Upper lobe of left lung (tissue), 6 donors: ENCODE measurements at regions not wholly inside any gene's neighbourhood (a gene's known extent, or its start where the extent isn't known, plus 50 kb on each side); places are given as distances from the start of the nearest gene placed in this dataset.

ENCODE experiments used
- ATAC-seq, 2 donors: fragments of 200-7000 bp; cut with Tn5 transposase; one replicate each; pipeline ENCODE4 v1.9.1; 2022; ENCODE audit warnings: mild to moderate bottlenecking in 2 of 2, moderate library complexity in 2 of 2; ENCODE audit not compliant: low FRiP score in 2 of 2
- DNase-seq, 2 donors: peaks; one replicate each; pipeline ENCODE4 v3.0.0-alpha.2; 2019 to 2020
- H3K27ac ChIP-seq, 4 donors: fragments of 200-600 bp; sonication (generic); one replicate each; pipeline ENCODE4 v1.5.1; 2016 to 2019
- H3K27me3 ChIP-seq, 4 donors: fragments of 200-600 bp; sonication (generic); one replicate each; pipeline ENCODE4 v1.5.1; 2017 to 2019
- H3K36me3 ChIP-seq, 4 donors: fragments of 200-600 bp; sonication (generic); one replicate each; pipeline ENCODE4 v1.5.1; 2016 to 2019
- H3K4me1 ChIP-seq, 4 donors: fragments of 200-600 bp; sonication (generic); one replicate each; pipeline ENCODE4 v1.5.1; 2018 to 2019
- H3K4me3 ChIP-seq, 4 donors: fragments of 200-600 bp; sonication (generic); one replicate each; pipeline ENCODE4 v1.5.1; 2017 to 2019; ENCODE audit warnings: mild to moderate bottlenecking in 2 of 4, moderate library complexity in 1 of 4
- H3K9me3 ChIP-seq, 4 donors: fragments of 200-600 bp; sonication (generic); one replicate each; pipeline ENCODE4 v1.5.1; 2018 to 2019
- EP300 ChIP-seq, 4 donors: sonication (generic); formaldehyde crosslinking; IDR thresholded peaks; one replicate each; pipeline ENCODE4 v1.5.1; 2017; ENCODE audit warnings: antibody characterized with exemption in 4 of 4, control low read depth in 2 of 4
- POLR2A ChIP-seq, 4 donors: fragments of 450-650 bp; IDR thresholded peaks; one replicate each; pipeline ENCODE4 v1.5.1; 2016 to 2017; ENCODE audit warnings: antibody characterized with exemption in 4 of 4, mild to moderate bottlenecking in 2 of 4
- POLR2AphosphoS5 ChIP-seq, 2 donors: sonication (generic); formaldehyde crosslinking; IDR thresholded peaks; one replicate each; pipeline ENCODE4 v1.5.1; 2017; ENCODE audit warnings: antibody characterized with exemption in 2 of 2
- WGBS, 2 donors: methylation state at CpG; one replicate each; pipeline ENCODE4 v1.1.5; 2017 to 2018; 5-methylcytosine and 5-hydroxymethylcytosine counted together
- TF ChIP-seq, protein P1 (sequence below), 6 experiments: fragments of 450-650 bp in 4 of 6; fragments of 200-600 bp in 2 of 6; sonication (generic) in 2 of 6; IDR thresholded peaks; one replicate each; pipeline ENCODE4 v1.5.1; 2016 to 2019; ENCODE audit warnings: antibody characterized with exemption in 6 of 6
- donor health status: DM: no; HTN: no; CAD: no; lungs with moderate emphysema.
- donor health status: DM: no; HTN: yes; CAD: no; lungs with severe emphysema.

DNA sequence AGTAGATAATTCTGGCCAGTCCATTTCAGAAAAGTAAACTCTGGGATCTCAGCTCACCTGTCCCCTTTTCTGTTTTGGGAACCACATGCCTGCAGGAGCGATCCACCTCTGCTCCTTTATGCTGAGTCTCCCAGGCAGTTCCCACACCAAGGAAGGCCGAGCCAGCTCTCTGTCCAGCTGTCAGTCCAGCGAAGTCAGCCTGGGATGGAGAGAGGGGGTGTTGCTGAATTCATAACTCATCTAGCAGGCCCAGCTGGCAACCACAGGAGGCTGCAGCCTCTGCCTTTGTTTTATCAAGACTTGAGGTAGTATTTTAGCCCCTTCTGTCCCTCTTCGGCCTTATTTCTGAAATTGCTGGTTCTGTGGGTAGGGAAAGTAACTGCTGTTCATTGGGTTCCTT, 209.9 kb downstream of the ARL4C start:
- 85 to 89% methylated on average over 4 of the region's 4 CpGs for WGBS, 2 donors
- Histone ChIP-seq H3K4me3 (no peak overlapping the region), H3K27ac (no peak overlapping the region), H3K9me3 (no peaks in the 10 kb centered on the region), H3K36me3 (no peaks in the 10 kb centered on the region), H3K4me1 (peaks cover 7 to 16% (median 15%) of the 10 kb centered on the region in 4 donors), H3K27me3 (no peaks in the 10 kb centered on the region)
- TF ChIP-seq POLR2A (IDR thresholded peaks at IDR 0.05) = no peak
- TF ChIP-seq EP300 (IDR thresholded peaks at IDR 0.05) = no peak
- no peak for TF ChIP-seq POLR2AphosphoS5 (IDR thresholded peaks at IDR 0.05)
- TF ChIP-seq, protein P1, sequence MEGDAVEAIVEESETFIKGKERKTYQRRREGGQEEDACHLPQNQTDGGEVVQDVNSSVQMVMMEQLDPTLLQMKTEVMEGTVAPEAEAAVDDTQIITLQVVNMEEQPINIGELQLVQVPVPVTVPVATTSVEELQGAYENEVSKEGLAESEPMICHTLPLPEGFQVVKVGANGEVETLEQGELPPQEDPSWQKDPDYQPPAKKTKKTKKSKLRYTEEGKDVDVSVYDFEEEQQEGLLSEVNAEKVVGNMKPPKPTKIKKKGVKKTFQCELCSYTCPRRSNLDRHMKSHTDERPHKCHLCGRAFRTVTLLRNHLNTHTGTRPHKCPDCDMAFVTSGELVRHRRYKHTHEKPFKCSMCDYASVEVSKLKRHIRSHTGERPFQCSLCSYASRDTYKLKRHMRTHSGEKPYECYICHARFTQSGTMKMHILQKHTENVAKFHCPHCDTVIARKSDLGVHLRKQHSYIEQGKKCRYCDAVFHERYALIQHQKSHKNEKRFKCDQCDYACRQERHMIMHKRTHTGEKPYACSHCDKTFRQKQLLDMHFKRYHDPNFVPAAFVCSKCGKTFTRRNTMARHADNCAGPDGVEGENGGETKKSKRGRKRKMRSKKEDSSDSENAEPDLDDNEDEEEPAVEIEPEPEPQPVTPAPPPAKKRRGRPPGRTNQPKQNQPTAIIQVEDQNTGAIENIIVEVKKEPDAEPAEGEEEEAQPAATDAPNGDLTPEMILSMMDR (IDR thresholded peaks at IDR 0.05) = no peak
- ATAC-seq = no peak
- no peak for DNase-seq

DNA sequence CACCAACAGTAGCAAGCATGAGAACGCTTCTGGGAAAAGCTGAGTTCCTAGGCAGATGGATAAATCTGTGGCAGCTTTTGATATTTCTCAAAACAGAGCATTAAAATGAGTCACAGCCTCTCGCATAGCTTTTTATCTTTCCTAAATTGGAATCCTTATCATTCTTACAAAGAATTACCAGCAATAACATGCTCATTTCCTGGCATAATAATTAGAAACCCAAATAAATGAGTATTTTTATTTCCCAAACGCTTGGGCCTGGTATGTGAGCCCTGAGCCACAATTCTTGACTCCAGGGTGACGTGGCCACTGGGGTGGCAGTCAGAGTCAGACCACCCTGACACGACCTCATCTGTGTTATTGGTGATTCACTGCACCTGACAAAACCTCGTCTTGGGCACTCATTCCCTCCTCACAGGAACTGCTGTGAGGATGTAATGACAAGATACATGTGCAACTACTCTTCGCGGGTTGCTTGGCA, 210.7 kb downstream of the ARL4C start:
- DNase-seq (no peak), ATAC-seq (no peak)
- Histone ChIP-seq H3K9me3 (no peaks in the 10 kb centered on the region), H3K4me1 (peaks cover 0 to 9% (median 7%) of the 10 kb centered on the region in 4 donors), H3K27ac (no peak overlapping the region), H3K36me3 (no peaks in the 10 kb centered on the region), H3K4me3 (no peak overlapping the region), H3K27me3 (no peaks in the 10 kb centered on the region)
- 72 to 78% methylated on average over 8 of the region's 8 CpGs for WGBS, 2 donors
- TF ChIP-seq POLR2AphosphoS5 (IDR thresholded peaks at IDR 0.05) (peak in 1 of 2 donors; percentile 27), EP300 (IDR thresholded peaks at IDR 0.05) (peak in 1 of 4 donors; percentile 1), POLR2A (IDR thresholded peaks at IDR 0.05) (no peak)
- TF ChIP-seq, protein P1 (IDR thresholded peaks at IDR 0.05) = no peak

DNA sequence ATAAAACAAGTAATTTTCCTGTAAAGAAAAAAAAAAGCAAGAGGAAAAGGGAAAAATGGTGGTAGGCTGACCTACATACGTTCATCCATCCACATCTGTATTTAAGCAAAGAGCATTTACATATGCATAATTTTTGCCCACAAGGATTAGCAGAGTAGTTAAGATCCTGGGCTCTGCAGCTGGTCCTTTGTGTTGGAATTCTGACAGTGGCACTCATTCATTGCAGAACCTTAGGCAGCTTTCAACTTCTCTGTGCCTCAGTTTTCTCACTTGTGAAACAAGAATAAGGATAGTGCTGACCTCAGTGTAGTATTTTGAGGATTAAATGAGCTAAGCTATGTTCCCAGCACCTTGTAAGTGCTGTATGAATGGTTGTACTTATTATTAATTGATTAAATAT, 211.3 kb downstream of the ARL4C start:
- H3K27ac ChIP-seq = no peak overlapping the region
- no peaks in the 10 kb centered on the region for H3K27me3 ChIP-seq
- H3K4me3 ChIP-seq = no peak overlapping the region
- no peaks in the 10 kb centered on the region for H3K9me3 ChIP-seq
- no peak for DNase-seq
- 92 to 100% methylated on average over 1 of the region's 1 CpG for WGBS, 2 donors
- peaks cover 0 to 8% (median 5%) of the 10 kb centered on the region in 4 donors for H3K4me1 ChIP-seq
- H3K36me3 ChIP-seq = no peaks in the 10 kb centered on the region
- no peak for ATAC-seq
- no peak for TF ChIP-seq POLR2AphosphoS5 (IDR thresholded peaks at IDR 0.05)
- TF ChIP-seq EP300 (IDR thresholded peaks at IDR 0.05) = no peak
- TF ChIP-seq POLR2A (IDR thresholded peaks at IDR 0.05) = no peak
- TF ChIP-seq, protein P1 (IDR thresholded peaks at IDR 0.05) = no peak

DNA sequence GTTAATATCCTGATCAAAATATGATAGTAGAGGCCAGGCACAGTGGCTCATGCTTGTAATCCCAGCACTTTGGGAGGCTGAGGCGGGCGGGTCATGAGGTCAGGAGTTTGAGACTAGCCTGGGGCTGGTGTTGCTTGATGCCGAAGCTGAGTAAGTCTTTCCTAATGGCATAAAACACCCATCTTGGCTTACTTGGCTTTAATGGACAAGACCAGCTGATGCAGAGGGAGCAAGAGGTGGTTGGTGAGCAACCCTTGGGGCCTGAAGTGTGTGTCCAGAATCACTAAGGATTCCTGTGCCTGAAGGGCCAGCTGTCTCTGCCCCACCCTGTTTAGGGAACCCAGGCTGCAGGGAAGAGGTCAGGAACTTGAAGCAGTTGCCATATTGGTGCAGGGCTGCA, 217.2 kb downstream of the ARL4C start:
- H3K27ac ChIP-seq = no peak overlapping the region
- H3K4me1 ChIP-seq = no peaks in the 10 kb centered on the region
- H3K36me3 ChIP-seq = no peaks in the 10 kb centered on the region
- ATAC-seq (no peak), DNase-seq (no peak)
- no peak overlapping the region for H3K4me3 ChIP-seq
- TF ChIP-seq EP300 (IDR thresholded peaks at IDR 0.05) (no peak), POLR2A (IDR thresholded peaks at IDR 0.05) (no peak), POLR2AphosphoS5 (IDR thresholded peaks at IDR 0.05) (no peak)
- TF ChIP-seq, protein P1 (IDR thresholded peaks at IDR 0.05) = no peak
- WGBS, 2 donors = 64 to 100% methylated on average over 2 to 3 of the region's 3 CpGs
- H3K9me3 ChIP-seq = no peaks in the 10 kb centered on the region
- H3K27me3 ChIP-seq = no peaks in the 10 kb centered on the region

DNA sequence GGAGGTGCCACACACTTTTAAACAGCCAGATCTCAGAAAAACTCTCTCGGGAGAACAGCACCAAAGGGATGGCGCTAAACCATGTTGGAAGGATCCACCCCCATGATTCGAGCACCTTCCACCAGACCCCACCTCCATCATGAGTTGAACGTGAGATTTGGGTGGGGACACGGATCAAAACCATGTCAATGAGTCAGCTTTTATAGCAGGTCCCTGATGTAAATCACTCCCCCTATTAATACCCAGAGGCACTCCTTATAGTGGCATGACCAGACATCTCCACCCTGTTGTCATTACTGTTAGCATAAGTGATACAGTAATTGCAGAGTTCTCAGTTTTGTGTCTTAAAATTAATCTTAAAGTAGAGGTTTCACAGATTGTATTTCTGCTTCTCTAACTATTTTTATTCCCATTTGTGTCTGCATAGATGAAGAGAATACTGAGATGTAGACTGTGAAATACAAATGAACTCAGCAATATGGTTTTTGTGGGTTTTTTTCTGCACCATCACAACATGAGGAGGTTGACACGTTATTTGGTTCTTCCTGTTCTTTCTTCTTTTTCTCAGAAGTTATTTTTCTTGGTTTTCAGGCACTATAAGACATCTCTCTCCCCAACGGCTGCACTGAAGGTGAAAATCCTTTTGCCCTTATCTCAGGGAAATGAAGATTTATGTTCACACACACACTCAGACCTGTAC, 218.2 kb downstream of the ARL4C start:
- H3K4me1 ChIP-seq = no peaks in the 10 kb centered on the region
- no peaks in the 10 kb centered on the region for H3K27me3 ChIP-seq
- 80 to 87% methylated on average over 7 of the region's 7 CpGs for WGBS, 2 donors
- no peaks in the 10 kb centered on the region for H3K9me3 ChIP-seq
- no peak for ATAC-seq
- no peak overlapping the region for H3K27ac ChIP-seq
- TF ChIP-seq POLR2AphosphoS5 (IDR thresholded peaks at IDR 0.05) (no peak), POLR2A (IDR thresholded peaks at IDR 0.05) (no peak), EP300 (IDR thresholded peaks at IDR 0.05) (no peak)
- TF ChIP-seq, protein P1 (IDR thresholded peaks at IDR 0.05) = no peak
- no peaks in the 10 kb centered on the region for H3K36me3 ChIP-seq
- no peak for DNase-seq
- no peak overlapping the region for H3K4me3 ChIP-seq
